ENCODE measurements at regions not wholly inside any gene's neighbourhood (a gene's known extent, or its start where the extent isn't known, plus 50 kb on each side); places are given as distances from the start of the nearest gene placed in this dataset.

DNA sequence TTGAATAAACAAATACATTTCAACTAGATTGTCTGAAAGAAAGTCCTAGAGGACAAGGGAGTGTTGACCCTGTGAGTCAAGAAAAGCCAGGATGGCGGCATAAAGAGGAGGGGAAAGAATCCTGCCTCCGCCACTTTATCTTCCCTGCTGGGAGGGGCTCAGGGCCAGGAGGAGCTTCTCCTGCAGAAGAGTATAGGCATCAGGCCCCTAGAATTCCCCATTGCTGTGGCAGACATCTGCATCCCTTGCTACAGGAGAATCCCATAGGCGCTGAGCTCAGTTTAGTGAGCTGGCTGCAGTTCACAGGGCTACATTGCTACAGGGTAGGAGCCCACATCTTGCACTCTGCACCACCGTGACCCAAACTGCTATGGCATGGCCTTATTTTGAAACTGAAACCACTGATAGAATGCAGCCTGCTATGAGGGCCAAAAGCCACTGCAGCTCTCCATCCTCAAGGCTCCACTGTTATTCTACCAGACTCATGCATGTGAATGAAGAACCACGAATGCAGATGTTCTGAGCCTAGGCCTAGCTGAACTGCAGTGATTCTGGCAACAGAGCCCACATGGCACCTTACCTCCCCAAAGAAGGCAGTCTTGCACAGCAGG is 941.4 kb upstream of the CTNND2 start:
- TF ChIP-seq, protein P1, sequence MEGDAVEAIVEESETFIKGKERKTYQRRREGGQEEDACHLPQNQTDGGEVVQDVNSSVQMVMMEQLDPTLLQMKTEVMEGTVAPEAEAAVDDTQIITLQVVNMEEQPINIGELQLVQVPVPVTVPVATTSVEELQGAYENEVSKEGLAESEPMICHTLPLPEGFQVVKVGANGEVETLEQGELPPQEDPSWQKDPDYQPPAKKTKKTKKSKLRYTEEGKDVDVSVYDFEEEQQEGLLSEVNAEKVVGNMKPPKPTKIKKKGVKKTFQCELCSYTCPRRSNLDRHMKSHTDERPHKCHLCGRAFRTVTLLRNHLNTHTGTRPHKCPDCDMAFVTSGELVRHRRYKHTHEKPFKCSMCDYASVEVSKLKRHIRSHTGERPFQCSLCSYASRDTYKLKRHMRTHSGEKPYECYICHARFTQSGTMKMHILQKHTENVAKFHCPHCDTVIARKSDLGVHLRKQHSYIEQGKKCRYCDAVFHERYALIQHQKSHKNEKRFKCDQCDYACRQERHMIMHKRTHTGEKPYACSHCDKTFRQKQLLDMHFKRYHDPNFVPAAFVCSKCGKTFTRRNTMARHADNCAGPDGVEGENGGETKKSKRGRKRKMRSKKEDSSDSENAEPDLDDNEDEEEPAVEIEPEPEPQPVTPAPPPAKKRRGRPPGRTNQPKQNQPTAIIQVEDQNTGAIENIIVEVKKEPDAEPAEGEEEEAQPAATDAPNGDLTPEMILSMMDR (IDR thresholded peaks at IDR 0.05), result no peak
- TF ChIP-seq POLR2A (IDR thresholded peaks at IDR 0.05), result no peak
- no peak for TF ChIP-seq EP300 (IDR thresholded peaks at IDR 0.05)
